Vagina (tissue), 2 donors: ENCODE measurements at regions not wholly inside any gene's neighbourhood (a gene's known extent, or its start where the extent isn't known, plus 50 kb on each side); places are given as distances from the start of the nearest gene placed in this dataset.

Experiments used
- CTCF ChIP-seq, 3 experiments: fragments of 450-650 bp in 2 of 3; fragments of 200-600 bp in 1 of 3; sonication (generic) in 1 of 3; IDR thresholded peaks; one replicate each; pipeline ENCODE4 v1.5.1; 2017 to 2019; ENCODE audit warnings: antibody characterized with exemption in 3 of 3, mild to moderate bottlenecking in 2 of 3, moderate library complexity in 2 of 3
- POLR2A ChIP-seq, 2 donors: fragments of 450-650 bp; IDR thresholded peaks; one replicate each; pipeline ENCODE4 v1.6.1; 2017; ENCODE audit warnings: antibody characterized with exemption in 2 of 2, mild to moderate bottlenecking in 2 of 2, moderate library complexity in 2 of 2
- POLR2AphosphoS5 ChIP-seq, 2 donors: sonication (generic); formaldehyde crosslinking; IDR thresholded peaks; one replicate each; pipeline ENCODE4 v1.9.0; 2017; ENCODE audit warnings: antibody characterized with exemption in 2 of 2, mild to moderate bottlenecking in 2 of 2, low read depth in 1 of 2; ENCODE audit not compliant: insufficient read depth in 1 of 2

GRCh38 chr2:52775674-52776073, 991.9 kb upstream of the CHAC2 start:
- TF ChIP-seq CTCF (IDR thresholded peaks at IDR 0.05) (no peak), POLR2A (IDR thresholded peaks at IDR 0.05) (no peak), POLR2AphosphoS5 (IDR thresholded peaks at IDR 0.05; ENCODE audit: insufficient read depth in 1 of 2, low read depth in 1 of 2) (no peak)
